ENCODE measurements at regions not wholly inside any gene's neighbourhood (a gene's known extent, or its start where the extent isn't known, plus 50 kb on each side); places are given as distances from the start of the nearest gene placed in this dataset.

GRCh38 chr1:30283199-30283962 is 440.0 kb downstream of the MATN1 start:
- intact Hi-C loops (cut with DNase I, micrococcal nuclease) = no loop called here

GRCh38 chr1:30280572-30280971 is 442.8 kb downstream of the MATN1 start:
- intact Hi-C loops (cut with DNase I, micrococcal nuclease) = no loop called here
- no peaks in the 10 kb centered on the region for H3K9me3 ChIP-seq
- DNase-seq (no peak), ATAC-seq (no peak)
- H3K4me3 ChIP-seq = no peak overlapping the region
- no peaks in the 10 kb centered on the region for H3K4me1 ChIP-seq (ENCODE audit: low read depth)
- TF ChIP-seq, protein P1, sequence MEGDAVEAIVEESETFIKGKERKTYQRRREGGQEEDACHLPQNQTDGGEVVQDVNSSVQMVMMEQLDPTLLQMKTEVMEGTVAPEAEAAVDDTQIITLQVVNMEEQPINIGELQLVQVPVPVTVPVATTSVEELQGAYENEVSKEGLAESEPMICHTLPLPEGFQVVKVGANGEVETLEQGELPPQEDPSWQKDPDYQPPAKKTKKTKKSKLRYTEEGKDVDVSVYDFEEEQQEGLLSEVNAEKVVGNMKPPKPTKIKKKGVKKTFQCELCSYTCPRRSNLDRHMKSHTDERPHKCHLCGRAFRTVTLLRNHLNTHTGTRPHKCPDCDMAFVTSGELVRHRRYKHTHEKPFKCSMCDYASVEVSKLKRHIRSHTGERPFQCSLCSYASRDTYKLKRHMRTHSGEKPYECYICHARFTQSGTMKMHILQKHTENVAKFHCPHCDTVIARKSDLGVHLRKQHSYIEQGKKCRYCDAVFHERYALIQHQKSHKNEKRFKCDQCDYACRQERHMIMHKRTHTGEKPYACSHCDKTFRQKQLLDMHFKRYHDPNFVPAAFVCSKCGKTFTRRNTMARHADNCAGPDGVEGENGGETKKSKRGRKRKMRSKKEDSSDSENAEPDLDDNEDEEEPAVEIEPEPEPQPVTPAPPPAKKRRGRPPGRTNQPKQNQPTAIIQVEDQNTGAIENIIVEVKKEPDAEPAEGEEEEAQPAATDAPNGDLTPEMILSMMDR (IDR thresholded peaks at IDR 0.05) = no peak
- no peaks in the 10 kb centered on the region for H3K36me3 ChIP-seq (ENCODE audit: low read depth)

More at GRCh38 chr1:30283199-30283962, 440.0 kb downstream of the MATN1 start:
- Histone ChIP-seq H3K4me3 (no peak overlapping the region), H3K9me3 (no peaks in the 10 kb centered on the region), H3K36me3 (ENCODE audit: low read depth) (no peaks in the 10 kb centered on the region), H3K4me1 (ENCODE audit: low read depth) (no peaks in the 10 kb centered on the region)
- TF ChIP-seq, protein P1 (IDR thresholded peaks at IDR 0.05) = no peak
- no peak for ATAC-seq
- no peak for DNase-seq

DNA sequence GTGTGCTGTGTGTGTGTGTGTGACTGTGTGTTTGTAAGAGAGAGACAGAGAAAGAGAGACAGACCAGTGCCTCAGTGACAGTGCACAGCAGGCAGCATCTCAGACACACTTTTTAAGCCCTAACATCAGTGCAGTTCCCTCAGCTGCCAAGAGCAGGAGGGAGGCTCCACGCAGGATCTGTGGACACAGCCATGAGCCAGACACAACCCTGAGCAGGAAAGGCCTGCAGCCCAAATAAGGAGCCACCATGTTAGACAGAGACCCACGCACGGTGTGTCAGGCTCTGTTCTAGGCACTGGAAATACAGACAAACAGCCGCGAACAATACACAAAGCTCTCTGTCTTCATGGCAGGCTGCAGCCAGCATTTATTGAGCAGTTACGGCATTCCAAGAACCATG is 445.5 kb downstream of the MATN1 start:
- intact Hi-C loops (cut with DNase I, micrococcal nuclease) = no loop called here
- ATAC-seq = no peak
- no peak for DNase-seq

DNA sequence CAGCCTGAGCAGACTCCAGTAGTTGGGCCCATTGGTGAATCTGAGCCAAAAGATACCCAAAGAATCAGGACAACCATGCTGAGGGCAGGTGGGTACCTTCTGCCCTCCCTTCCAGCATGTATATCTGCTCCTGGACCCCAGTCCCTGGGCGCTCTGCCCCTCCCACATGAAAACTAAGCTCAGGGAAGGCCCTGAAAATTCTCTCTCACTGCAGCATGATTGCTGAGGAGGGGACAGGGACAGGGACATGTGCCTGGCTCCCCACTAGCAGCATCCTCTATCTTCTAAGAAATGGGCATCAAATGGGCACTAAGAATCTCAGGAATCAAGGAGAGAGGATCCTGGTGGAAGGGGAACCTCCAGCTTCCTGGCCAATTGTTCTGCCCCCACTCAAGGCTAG is 446.0 kb downstream of the MATN1 start:
- no peak for ATAC-seq
- TF ChIP-seq, protein P1 (IDR thresholded peaks at IDR 0.05) = no peak
- DNase-seq = no peak
- Histone ChIP-seq H3K4me3 (no peak overlapping the region), H3K4me1 (ENCODE audit: low read depth) (no peaks in the 10 kb centered on the region), H3K36me3 (ENCODE audit: low read depth) (no peaks in the 10 kb centered on the region), H3K9me3 (no peaks in the 10 kb centered on the region)
- intact Hi-C loops (cut with DNase I, micrococcal nuclease) = no loop called here

More for the DNA sequence above, 445.5 kb downstream of the MATN1 start:
- Histone ChIP-seq H3K4me1 (ENCODE audit: low read depth) (no peaks in the 10 kb centered on the region), H3K9me3 (no peaks in the 10 kb centered on the region), H3K36me3 (ENCODE audit: low read depth) (no peaks in the 10 kb centered on the region), H3K4me3 (no peak overlapping the region)
- TF ChIP-seq, protein P1 (IDR thresholded peaks at IDR 0.05) = no peak

GRCh38 chr1:30275926-30276764 is 447.2 kb downstream of the MATN1 start:
- Histone ChIP-seq H3K36me3 (ENCODE audit: low read depth) (no peaks in the 10 kb centered on the region), H3K4me3 (no peak overlapping the region), H3K9me3 (no peaks in the 10 kb centered on the region), H3K4me1 (ENCODE audit: low read depth) (no peaks in the 10 kb centered on the region)
- intact Hi-C loops (cut with DNase I, micrococcal nuclease) = no loop called here
- ATAC-seq (no peak), DNase-seq (no peak)
- TF ChIP-seq, protein P1 (IDR thresholded peaks at IDR 0.05) = no peak

All from mucosa of descending colon (tissue), 3 donors.